Daoy (cell line): ENCODE measurements at regions not wholly inside any gene's neighbourhood (a gene's known extent, or its start where the extent isn't known, plus 50 kb on each side); places are given as distances from the start of the nearest gene placed in this dataset.
A peak's percentile ranks its signal among the peaks of the same experiment; 100 is the strongest.

Source experiments
- DNase-seq: peaks from one replicate; pipeline ENCODE4 v3.0.0-alpha.2; 2015; ENCODE audit warnings: low read depth

GRCh38 chr1:23639460-23640095 is 52.0 kb upstream of the RPL11 start:
- DNase-seq: no peak

GRCh38 chr1:23638786-23639241 is 52.8 kb upstream of the RPL11 start:
- DNase-seq: no peak

- DNase-seq: no peak
These were observed 53.4 kb upstream of the RPL11 start for GRCh38 chr1:23638188-23638619.

- DNase-seq: no peak
These were observed 55.6 kb upstream of the RPL11 start for GRCh38 chr1:23636009-23636408.

- peak; percentile 75 for DNase-seq
These were observed 56.6 kb upstream of the RPL11 start for GRCh38 chr1:23634840-23635651.

- no peak for DNase-seq
These were observed 57.1 kb upstream of the RPL11 start for GRCh38 chr1:23634518-23634839.

DNA sequence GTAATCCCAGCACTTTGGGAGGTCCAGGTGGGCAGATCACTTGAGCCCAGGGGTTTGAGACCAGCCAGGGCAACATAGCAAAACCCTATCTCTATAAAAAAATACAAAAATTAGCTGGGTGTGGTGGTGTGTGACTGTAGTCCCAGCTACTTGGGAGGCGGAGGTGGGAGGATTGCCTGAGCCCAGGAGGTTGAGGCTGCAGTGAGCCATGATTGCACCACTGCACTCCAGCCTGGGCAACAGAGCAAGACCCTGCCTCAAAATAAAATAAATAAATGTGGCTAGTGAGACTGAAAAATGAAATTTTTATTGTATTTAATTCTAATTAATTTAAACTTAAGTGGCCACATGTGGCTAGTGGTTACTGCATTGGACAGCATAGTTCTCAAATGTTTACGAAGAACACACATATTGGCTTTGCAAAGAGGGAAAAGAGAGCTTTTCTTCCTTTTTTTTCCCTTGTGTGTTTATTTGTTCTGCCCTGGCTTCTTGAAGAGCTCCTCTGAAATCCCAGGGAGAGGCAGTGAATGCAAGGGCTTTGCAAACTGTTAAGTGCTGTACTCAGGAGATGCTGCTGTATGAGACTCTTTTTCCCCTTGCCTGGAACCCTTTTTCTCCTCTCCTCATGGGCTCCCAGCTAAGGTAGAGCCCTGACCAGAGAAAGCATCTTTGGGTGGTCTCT is 59.0 kb upstream of the RPL11 start:
- no peak for DNase-seq

GRCh38 chr1:23629708-23630290 is 61.8 kb upstream of the RPL11 start:
- no peak for DNase-seq

GRCh38 chr1:23628951-23629387 is 62.6 kb upstream of the RPL11 start:
- DNase-seq: no peak

DNA sequence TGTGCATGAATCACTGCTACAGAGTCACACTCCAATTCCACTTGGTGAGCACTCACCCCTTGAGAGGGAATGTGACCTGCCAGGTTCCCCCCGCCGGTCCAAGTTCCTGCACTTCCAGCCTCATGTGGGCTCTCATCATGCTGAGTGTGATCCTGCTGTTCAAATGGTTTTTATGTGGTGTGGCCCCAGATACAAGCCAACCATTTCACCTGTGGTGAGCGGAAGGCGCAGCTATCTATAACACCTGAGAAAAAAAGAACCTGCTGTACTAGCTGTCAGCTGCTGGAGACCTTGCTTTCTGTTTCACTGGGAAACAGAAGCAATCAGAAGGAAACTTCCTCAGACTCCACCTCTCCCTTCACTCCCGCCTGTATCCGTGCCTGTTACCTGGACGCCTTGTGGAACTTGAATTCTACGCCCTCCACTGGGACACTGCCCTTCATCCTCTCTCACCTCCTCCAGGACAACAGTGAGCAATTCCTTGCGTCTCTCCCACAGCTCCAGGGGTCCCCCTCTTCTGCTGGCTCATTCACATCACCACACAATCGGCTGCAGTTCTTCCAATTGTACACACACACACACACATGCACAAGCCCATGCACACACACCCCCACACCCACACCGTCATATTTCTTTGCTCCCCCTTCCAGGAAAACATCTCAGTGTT is 64.4 kb upstream of the RPL11 start:
- DNase-seq: no peak

DNA sequence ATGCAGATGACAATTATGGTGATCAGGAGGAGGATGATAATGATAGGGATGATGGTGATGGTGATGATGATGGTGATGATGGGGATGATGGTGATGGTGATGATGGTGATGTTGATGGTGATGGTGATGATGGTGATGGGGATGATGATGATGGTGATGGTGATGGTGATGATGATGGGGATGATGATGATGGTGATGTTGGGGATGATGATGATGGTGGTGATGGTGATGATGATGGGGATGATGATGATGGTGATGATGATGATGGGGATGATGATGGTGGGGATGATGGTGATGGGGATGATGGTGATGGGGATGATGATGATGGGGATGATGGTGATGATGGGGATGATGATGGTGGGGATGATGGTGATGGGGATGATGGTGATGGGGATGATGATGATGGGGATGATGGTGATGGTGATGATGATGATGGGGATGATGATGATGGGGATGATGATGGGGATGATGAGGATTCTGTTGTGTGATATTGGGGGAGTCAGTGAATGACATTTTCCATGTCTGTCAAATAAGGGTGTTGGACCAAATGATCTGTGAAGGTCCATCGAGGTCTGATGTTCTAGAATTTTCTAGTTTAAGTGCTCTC is 65.6 kb upstream of the RPL11 start:
- DNase-seq: no peak

DNA sequence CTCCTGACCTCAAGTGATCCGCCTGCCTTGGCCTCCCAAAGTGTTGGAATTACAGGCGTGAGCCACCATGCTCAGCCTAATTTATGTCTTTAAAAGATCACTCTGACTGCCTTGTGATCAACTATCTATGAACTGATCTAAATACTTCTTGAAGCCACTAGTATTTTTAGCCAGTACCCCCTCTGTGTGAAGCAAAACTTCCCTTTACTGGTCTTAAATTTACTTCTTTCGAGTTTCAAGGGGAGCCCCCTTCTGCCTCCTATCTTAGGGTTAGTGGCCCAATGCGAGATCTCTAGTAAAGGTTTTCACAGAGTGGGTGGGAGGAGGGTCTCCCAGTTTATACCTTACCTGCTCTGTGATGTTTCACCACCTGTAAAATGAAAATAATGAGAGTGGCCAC is 66.1 kb upstream of the RPL11 start:
- no peak for DNase-seq

GRCh38 chr1:23624440-23624839 is 65.1 kb upstream of the ID3 start:
- DNase-seq: no peak

- DNase-seq: no peak
These were observed 63.0 kb upstream of the ID3 start for GRCh38 chr1:23622284-23622683.

- DNase-seq: no peak
These were observed 61.3 kb upstream of the ID3 start for GRCh38 chr1:23620605-23621004.

DNA sequence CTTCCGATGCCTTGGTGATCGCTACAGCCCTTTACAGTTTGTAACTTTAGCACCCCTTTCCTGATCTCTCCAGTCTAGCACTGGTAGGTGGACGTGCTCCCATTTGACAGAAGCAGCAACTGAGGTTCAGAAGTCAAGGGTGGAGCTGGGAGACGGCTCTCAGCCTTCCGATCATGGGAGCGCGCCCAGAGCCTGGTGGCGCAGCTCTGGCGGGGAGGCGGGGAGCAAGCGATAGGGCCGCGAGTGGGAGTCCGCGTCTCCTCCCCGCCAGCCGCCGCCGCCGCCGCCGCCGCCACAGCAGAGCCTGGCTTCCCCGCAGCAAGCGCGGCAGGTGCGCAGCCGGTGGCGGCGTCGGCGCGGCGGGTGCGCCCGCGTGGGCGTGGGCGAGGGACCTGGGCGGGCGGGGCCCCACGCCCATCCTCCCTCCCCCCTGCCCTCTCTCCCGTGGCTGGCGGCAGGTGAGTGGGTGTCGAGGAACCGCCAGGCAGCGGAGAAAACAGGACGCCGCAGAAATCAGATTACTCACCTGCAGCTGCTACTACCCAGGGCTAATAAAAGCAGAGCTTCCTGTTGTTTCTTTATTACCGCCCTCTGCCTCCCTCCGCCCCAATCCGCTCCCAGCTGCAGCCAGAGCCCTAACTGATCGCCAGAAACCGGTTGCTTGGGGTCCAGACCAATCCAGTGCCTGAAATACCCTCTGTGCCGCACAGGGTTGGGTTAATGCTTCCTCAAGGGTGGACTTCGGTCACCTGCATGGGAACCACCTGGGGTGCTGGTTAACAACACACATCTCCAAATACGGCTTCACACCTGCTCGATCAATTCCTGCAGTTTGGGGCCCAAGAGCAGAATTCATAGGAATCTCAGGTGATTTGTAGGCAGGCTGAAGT is 60.2 kb upstream of the ID3 start:
- DNase-seq: peak; percentile 39

GRCh38 chr1:23618586-23619083 is 59.3 kb upstream of the ID3 start:
- DNase-seq: no peak

DNA sequence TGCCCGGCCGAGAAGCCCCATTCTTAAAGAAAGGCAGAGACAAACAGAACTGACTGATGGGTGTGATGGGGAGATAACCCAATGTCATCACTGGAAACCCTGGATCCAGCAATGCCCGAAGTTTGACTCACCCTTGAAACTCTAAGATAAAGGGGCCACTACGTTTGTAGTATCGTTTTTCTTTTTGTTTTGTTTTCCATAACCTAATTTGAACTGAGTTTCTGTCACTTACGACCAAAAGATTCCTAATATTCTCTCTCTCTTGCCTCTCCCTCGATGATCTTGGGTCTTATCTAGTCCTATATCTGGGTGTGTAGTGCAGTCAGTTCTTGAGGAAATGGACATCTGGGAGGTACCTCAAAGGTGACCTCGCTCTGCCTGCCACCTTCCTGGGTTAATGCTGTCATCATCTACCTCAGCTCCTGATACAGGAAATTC is 57.8 kb upstream of the ID3 start:
- no peak for DNase-seq

DNA sequence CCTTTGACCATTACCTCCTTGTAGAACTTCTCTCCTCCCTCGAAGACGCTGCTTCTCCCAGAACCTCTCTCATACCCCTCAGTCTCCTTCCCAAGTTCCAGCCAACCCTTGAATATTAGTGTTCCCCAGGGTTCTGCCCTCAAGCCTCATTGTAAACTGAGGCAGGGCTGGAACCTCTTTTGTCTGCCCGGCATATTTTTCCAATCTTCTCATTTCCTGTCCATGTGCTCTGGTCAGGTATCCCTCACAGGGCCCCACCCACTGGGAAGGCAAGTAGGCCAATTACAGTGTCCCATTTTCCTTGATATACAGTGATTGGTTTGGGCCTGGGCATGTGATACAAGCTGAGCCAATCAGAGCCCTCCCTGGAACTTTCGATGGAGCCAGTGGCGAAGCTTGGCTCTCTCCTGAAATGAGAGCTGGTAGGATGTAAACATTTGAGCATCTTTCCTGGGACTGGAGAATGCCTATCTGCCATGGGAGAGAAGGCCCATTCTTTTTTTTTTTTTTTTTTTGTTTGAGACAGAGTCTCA is 57.1 kb upstream of the ID3 start:
- no peak for DNase-seq

GRCh38 chr1:23615852-23616251 is 56.6 kb upstream of the ID3 start:
- no peak for DNase-seq
